SK-N-SH treated with all-trans-retinoic acid at 6 μM for 48 hours (cell line): ENCODE measurements at regions not wholly inside any gene's neighbourhood (a gene's known extent, or its start where the extent isn't known, plus 50 kb on each side); places are given as distances from the start of the nearest gene placed in this dataset.

Experiments used
- ATAC-seq: fragments of 200-7000 bp; cut with Tn5 transposase; 3 replicates; pipeline ENCODE4 v1.9.1; 2020; ENCODE audit warnings: mild to moderate bottlenecking, moderate library complexity
- ARNTL ChIP-seq: fragments of 450-650 bp; formaldehyde crosslinking; IDR thresholded peaks from 2 replicates; pipeline ENCODE4 v1.5.0; 2020; ENCODE audit warnings: low read depth, mild to moderate bottlenecking, moderate library complexity, borderline replicate concordance
- BACH2 ChIP-seq: fragments of 250-450 bp; sonication (Bioruptor Pico); IDR thresholded peaks from 2 replicates; pipeline ENCODE4 v1.9.0; 2021; ENCODE audit warnings: mild to moderate bottlenecking, borderline replicate concordance
- CSDC2 ChIP-seq: fragments of 250-450 bp; sonication (Bioruptor Pico); IDR thresholded peaks from 2 replicates; pipeline ENCODE4 v1.5.0; 2020; ENCODE audit warnings: mild to moderate bottlenecking, moderate library complexity
- ESRRG ChIP-seq: fragments of 250-450 bp; sonication (Bioruptor Pico); IDR thresholded peaks from 2 replicates; pipeline ENCODE4 v1.6.1; 2021; ENCODE audit warnings: mild to moderate bottlenecking
- GLIS3 ChIP-seq: fragments of 250-450 bp; sonication (Bioruptor Pico); IDR thresholded peaks from 2 replicates; pipeline ENCODE4 v1.5.0; 2020; ENCODE audit warnings: mild to moderate bottlenecking, moderate library complexity
- ISL1 ChIP-seq: fragments of 250-450 bp; sonication (Bioruptor Pico); IDR thresholded peaks from 2 replicates; pipeline ENCODE4 v2.1.2; 2022; ENCODE audit warnings: mild to moderate bottlenecking, moderate library complexity
- OSR1 ChIP-seq: fragments of 250-450 bp; sonication (Bioruptor Pico); IDR thresholded peaks from 2 replicates; pipeline ENCODE4 v1.8.0; 2022; ENCODE audit warnings: moderate library complexity, mild to moderate bottlenecking, inconsistent platforms
- PPARA ChIP-seq: fragments of 250-450 bp; sonication (Bioruptor Pico); IDR thresholded peaks from 2 replicates; pipeline ENCODE4 v1.5.0; 2020; ENCODE audit warnings: mild to moderate bottlenecking, borderline replicate concordance
- RARB ChIP-seq: fragments of 250-450 bp; sonication (Bioruptor Pico); IDR thresholded peaks from 2 replicates; pipeline ENCODE4 v1.8.0; 2021; ENCODE audit warnings: mild to moderate bottlenecking, moderate library complexity
- TCF4 ChIP-seq: fragments of 250-450 bp; sonication (Bioruptor Pico); IDR thresholded peaks from 2 replicates; pipeline ENCODE4 v1.8.0; 2021; ENCODE audit warnings: mild to moderate bottlenecking, moderate library complexity, borderline replicate concordance
- ZC3H10 ChIP-seq: fragments of 250-450 bp; sonication (Bioruptor Pico); IDR thresholded peaks from 2 replicates; pipeline ENCODE4 v1.5.1; 2021; ENCODE audit warnings: mild to moderate bottlenecking, moderate library complexity
- ZFP3 ChIP-seq: fragments of 250-450 bp; sonication (Bioruptor Pico); IDR thresholded peaks from 2 replicates; pipeline ENCODE4 v1.5.0; 2020; ENCODE audit warnings: mild to moderate bottlenecking, moderate library complexity
- ZFP30 ChIP-seq: fragments of 450-650 bp; formaldehyde crosslinking; IDR thresholded peaks from 2 replicates; pipeline ENCODE4 v1.5.0; 2022; ENCODE audit warnings: mild to moderate bottlenecking, moderate library complexity
- ZNF565 ChIP-seq: fragments of 450-650 bp; formaldehyde crosslinking; conservative IDR thresholded peaks from 2 replicates; pipeline ENCODE4 v1.5.0; 2020; ENCODE audit warnings: low read depth, mild to moderate bottlenecking, moderate library complexity
- ZNF70 ChIP-seq: fragments of 450-650 bp; formaldehyde crosslinking; IDR thresholded peaks from 2 replicates; pipeline ENCODE4 v1.5.0; 2020; ENCODE audit warnings: mild to moderate bottlenecking, moderate library complexity
- ZNF8 ChIP-seq: fragments of 450-650 bp; formaldehyde crosslinking; IDR thresholded peaks from 2 replicates; pipeline ENCODE4 v1.5.0; 2020; ENCODE audit warnings: mild to moderate bottlenecking, moderate library complexity
- TF ChIP-seq, protein P1 (sequence below): fragments of 250-450 bp; sonication (Bioruptor Pico); IDR thresholded peaks from 2 replicates; pipeline ENCODE4 v1.5.1; 2020; ENCODE audit warnings: low read depth, mild to moderate bottlenecking, moderate library complexity
- TF ChIP-seq, protein P2 (sequence below): fragments of 250-450 bp; sonication (Bioruptor Pico); IDR thresholded peaks from 2 replicates; pipeline ENCODE4 v1.8.0; 2020; ENCODE audit warnings: mild to moderate bottlenecking, moderate library complexity, borderline replicate concordance
- TF ChIP-seq, protein P3 (sequence below): fragments of 250-450 bp; sonication (Bioruptor Pico); IDR thresholded peaks from 2 replicates; pipeline ENCODE4 v1.5.1; 2021; ENCODE audit warnings: mild to moderate bottlenecking, moderate library complexity
- TF ChIP-seq, protein P4 (sequence below): fragments of 250-450 bp; sonication (Bioruptor Pico); IDR thresholded peaks from 2 replicates; pipeline ENCODE4 v1.8.0; 2021; ENCODE audit warnings: low read depth, mild to moderate bottlenecking, moderate library complexity, borderline replicate concordance

DNA sequence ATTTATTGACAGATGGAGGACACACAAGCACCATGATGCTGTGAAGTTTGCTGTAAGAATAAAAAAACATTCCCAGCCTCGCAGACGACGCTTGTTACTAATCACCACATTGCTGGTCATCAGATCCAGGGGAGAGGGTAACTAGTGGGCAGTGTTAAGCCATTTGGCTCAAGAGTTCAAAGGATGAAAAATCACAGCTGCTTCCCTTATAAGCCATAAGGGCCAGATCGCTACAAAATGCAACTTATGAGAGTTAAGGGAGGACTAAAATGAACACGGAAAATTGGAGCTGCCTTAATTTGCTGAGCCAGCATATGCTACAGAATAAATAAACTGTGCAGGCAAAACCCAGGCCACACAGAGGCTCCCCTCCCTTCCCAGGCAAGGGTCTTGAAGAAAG lies 522.6 kb downstream of the TDRD15 start:
- no peak for TF ChIP-seq ESRRG (CRISPR knock-in tag)
- no peak for TF ChIP-seq ARNTL (CRISPR knock-in tag)
- no peak for TF ChIP-seq BACH2 (CRISPR knock-in tag)
- TF ChIP-seq, protein P1, sequence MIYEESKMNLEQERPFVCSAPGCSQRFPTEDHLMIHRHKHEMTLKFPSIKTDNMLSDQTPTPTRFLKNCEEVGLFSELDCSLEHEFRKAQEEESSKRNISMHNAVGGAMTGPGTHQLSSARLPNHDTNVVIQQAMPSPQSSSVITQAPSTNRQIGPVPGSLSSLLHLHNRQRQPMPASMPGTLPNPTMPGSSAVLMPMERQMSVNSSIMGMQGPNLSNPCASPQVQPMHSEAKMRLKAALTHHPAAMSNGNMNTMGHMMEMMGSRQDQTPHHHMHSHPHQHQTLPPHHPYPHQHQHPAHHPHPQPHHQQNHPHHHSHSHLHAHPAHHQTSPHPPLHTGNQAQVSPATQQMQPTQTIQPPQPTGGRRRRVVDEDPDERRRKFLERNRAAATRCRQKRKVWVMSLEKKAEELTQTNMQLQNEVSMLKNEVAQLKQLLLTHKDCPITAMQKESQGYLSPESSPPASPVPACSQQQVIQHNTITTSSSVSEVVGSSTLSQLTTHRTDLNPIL (CRISPR knock-in tag): no peak

DNA sequence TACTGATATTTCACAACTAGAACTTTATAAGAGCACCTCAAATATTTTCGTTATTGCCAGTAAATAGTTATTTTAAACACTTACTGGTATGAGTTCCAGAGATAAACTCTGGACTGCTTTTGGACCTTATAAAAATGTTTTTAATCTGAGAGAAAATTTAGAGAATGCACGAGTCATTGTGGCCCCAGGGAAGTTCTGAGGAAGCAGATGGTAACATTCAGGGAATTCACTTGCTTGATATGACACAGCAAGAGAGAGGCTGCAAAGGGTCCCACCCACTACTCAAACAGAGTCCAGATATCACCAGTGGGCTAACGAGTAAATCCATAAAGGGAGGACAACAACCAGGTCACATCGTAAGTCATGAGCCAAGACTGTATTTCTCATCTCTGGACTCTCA lies 526.8 kb downstream of the TDRD15 start:
- no peak for ATAC-seq
- no peak for TF ChIP-seq RARB (CRISPR knock-in tag)
- TF ChIP-seq ESRRG (CRISPR knock-in tag): no peak
- 0 out of 2 replicates have a peak, but pooled peaks have one; percentile 7 for TF ChIP-seq ISL1 (CRISPR knock-in tag)
- TF ChIP-seq, protein P2, sequence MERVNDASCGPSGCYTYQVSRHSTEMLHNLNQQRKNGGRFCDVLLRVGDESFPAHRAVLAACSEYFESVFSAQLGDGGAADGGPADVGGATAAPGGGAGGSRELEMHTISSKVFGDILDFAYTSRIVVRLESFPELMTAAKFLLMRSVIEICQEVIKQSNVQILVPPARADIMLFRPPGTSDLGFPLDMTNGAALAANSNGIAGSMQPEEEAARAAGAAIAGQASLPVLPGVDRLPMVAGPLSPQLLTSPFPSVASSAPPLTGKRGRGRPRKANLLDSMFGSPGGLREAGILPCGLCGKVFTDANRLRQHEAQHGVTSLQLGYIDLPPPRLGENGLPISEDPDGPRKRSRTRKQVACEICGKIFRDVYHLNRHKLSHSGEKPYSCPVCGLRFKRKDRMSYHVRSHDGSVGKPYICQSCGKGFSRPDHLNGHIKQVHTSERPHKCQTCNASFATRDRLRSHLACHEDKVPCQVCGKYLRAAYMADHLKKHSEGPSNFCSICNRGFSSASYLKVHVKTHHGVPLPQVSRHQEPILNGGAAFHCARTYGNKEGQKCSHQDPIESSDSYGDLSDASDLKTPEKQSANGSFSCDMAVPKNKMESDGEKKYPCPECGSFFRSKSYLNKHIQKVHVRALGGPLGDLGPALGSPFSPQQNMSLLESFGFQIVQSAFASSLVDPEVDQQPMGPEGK (CRISPR knock-in tag): no peak

More for the DNA sequence above, 522.6 kb downstream of the TDRD15 start:
- ATAC-seq: no peak

DNA sequence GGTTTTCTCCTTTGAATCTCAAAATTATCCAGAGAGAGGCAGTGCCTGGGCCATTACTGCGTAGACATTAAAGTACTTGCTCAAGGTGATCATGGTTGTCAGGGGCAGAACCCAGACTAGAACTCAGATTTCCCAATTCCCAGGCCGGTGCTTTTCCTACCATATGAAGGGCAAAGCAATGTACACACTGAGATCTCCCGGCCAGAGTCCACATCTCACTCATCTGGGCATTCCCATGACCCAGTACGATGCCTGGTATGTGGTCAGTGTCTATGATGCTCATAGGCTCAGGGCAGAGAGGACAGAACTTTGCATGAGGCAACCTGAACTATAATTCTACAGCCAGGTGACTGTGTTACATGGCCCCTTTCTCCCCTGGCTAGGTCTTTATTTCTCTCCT lies 531.4 kb downstream of the TDRD15 start:
- no peak for TF ChIP-seq ZC3H10 (CRISPR knock-in tag)
- no peak for TF ChIP-seq ISL1 (CRISPR knock-in tag)
- no peak for TF ChIP-seq ZFP3 (CRISPR knock-in tag)
- no peak for TF ChIP-seq ZNF70
- TF ChIP-seq OSR1: no peak
- TF ChIP-seq, protein P3, sequence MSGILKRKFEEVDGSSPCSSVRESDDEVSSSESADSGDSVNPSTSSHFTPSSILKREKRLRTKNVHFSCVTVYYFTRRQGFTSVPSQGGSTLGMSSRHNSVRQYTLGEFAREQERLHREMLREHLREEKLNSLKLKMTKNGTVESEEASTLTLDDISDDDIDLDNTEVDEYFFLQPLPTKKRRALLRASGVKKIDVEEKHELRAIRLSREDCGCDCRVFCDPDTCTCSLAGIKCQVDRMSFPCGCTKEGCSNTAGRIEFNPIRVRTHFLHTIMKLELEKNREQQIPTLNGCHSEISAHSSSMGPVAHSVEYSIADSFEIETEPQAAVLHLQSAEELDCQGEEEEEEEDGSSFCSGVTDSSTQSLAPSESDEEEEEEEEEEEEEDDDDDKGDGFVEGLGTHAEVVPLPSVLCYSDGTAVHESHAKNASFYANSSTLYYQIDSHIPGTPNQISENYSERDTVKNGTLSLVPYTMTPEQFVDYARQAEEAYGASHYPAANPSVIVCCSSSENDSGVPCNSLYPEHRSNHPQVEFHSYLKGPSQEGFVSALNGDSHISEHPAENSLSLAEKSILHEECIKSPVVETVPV (CRISPR knock-in tag): no peak
- no peak for TF ChIP-seq TCF4 (CRISPR knock-in tag)
- TF ChIP-seq, protein P4, sequence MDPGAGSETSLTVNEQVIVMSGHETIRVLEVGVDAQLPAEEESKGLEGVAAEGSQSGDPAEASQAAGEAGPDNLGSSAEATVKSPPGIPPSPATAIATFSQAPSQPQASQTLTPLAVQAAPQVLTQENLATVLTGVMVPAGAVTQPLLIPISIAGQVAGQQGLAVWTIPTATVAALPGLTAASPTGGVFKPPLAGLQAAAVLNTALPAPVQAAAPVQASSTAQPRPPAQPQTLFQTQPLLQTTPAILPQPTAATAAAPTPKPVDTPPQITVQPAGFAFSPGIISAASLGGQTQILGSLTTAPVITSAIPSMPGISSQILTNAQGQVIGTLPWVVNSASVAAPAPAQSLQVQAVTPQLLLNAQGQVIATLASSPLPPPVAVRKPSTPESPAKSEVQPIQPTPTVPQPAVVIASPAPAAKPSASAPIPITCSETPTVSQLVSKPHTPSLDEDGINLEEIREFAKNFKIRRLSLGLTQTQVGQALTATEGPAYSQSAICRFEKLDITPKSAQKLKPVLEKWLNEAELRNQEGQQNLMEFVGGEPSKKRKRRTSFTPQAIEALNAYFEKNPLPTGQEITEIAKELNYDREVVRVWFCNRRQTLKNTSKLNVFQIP (CRISPR knock-in tag): no peak
- no peak for TF ChIP-seq RARB (CRISPR knock-in tag)
- TF ChIP-seq ZFP30: no peak
- TF ChIP-seq ESRRG (CRISPR knock-in tag): no peak
- no peak for TF ChIP-seq PPARA (CRISPR knock-in tag)
- TF ChIP-seq ZNF565: no peak
- TF ChIP-seq GLIS3 (CRISPR knock-in tag): no peak
- TF ChIP-seq, protein P2 (CRISPR knock-in tag): no peak
- TF ChIP-seq, protein P1 (CRISPR knock-in tag): no peak
- TF ChIP-seq ARNTL (CRISPR knock-in tag): no peak
- TF ChIP-seq CSDC2 (CRISPR knock-in tag): no peak
- TF ChIP-seq ZNF8: no peak
- ATAC-seq: no peak
